Neural progenitor cell (in vitro differentiated cells): ENCODE measurements at regions not wholly inside any gene's neighbourhood (a gene's known extent, or its start where the extent isn't known, plus 50 kb on each side); places are given as distances from the start of the nearest gene placed in this dataset.

ENCODE experiments used
- CTCF ChIP-seq: fragments of 200-600 bp; sonication (generic); IDR thresholded peaks from 2 replicates; pipeline ENCODE4 v1.5.1; 2017; ENCODE audit warnings: antibody characterized with exemption, mild to moderate bottlenecking
- EZH2 ChIP-seq: fragments of 200-600 bp; sonication (generic); IDR thresholded peaks from 2 replicates; pipeline ENCODE4 v1.6.1; 2017; ENCODE audit warnings: antibody characterized with exemption, mild to moderate bottlenecking, moderate library complexity
- EZH2phosphoT487 ChIP-seq: fragments of 200-600 bp; sonication (generic); IDR thresholded peaks from 2 replicates; pipeline ENCODE4 v1.6.1; 2017; ENCODE audit warnings: antibody characterized with exemption

- TF ChIP-seq CTCF (no peak), EZH2 (no peak), EZH2phosphoT487 (no peak)
These were observed 136.0 kb downstream of the SOX1 start for GRCh38 chr13:112202966-112203365.
